GM12891 (cell line): ENCODE measurements at regions not wholly inside any gene's neighbourhood (a gene's known extent, or its start where the extent isn't known, plus 50 kb on each side); places are given as distances from the start of the nearest gene placed in this dataset.

Source experiments
- POLR2A ChIP-seq: IDR thresholded peaks from 2 replicates; pipeline ENCODE4 v1.6.1; 2011; ENCODE audit warnings: low read depth, low read length, control low read depth
- POLR2AphosphoS5 ChIP-seq: IDR thresholded peaks from 2 replicates; pipeline ENCODE4 v1.6.1; 2011; ENCODE audit warnings: low read depth, low read length, control low read depth
- TAF1 ChIP-seq: IDR thresholded peaks from 2 replicates; pipeline ENCODE4 v1.6.1; 2011; ENCODE audit warnings: low read depth, low read length, control low read depth

DNA sequence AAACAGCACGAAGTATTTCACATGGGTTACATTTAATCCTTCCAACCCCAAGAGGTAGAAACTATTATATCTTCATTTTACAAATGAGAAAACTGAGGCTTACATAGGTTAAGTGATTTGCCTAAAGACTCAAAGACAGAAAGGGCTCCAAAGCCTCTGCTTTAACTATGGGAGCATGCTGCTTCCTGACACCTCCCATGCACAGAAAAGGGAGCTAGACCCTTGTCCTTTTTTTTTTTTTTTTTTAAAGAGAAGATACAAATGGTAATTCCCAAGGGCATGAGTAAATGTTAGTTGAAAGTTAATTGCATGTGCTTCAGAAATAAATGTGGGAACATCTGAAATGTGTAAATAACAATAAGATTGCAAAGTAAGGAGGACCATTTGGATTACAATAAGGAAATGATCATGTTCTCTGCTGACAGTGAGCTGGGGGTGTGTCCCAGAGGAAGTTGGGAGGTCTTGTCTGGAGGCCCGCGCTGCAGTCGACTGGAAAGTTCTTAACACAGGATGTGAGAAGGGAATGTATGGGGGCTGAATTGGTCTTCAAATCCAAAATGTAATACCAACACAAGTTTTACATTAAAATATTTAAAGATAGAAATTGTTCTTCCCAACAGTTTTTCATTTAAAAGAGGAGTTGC is 500.3 kb downstream of the KLF12 start:
- TF ChIP-seq POLR2AphosphoS5 (no peak), POLR2A (no peak), TAF1 (no peak)
